Stimulated activated CD4-positive, alpha-beta T cell treated with anti-CD3 and anti-CD28 coated beads, Interleukin-12 subunit alpha, Interleukin-12 subunit beta, amount 100 ng/mL, for 4 hours (primary cell): ENCODE measurements at regions not wholly inside any gene's neighbourhood (a gene's known extent, or its start where the extent isn't known, plus 50 kb on each side); places are given as distances from the start of the nearest gene placed in this dataset.
A peak's percentile ranks its signal among the peaks of the same experiment; 100 is the strongest.

ENCODE experiments used
- DNase-seq: peaks from one replicate; pipeline ENCODE4 v3.0.0-alpha.2; 2020

GRCh38 chr11:131056036-131056435 lies 139.8 kb upstream of the SNX19 start:
- DNase-seq, result no peak

- DNase-seq, result no peak
Observed at GRCh38 chr11:131063638-131064037, 147.4 kb upstream of the SNX19 start.

- peak; percentile 4 for DNase-seq
Observed at GRCh38 chr11:131064373-131064991, 148.2 kb upstream of the SNX19 start.

GRCh38 chr11:131065435-131066413 lies 149.4 kb upstream of the SNX19 start:
- DNase-seq, result no peak

- DNase-seq, result no peak
Observed at GRCh38 chr11:131066551-131066950, 150.3 kb upstream of the SNX19 start.

- no peak for DNase-seq
Observed at GRCh38 chr11:131070365-131070764, 154.1 kb upstream of the SNX19 start.

GRCh38 chr11:131073167-131073566 lies 156.9 kb upstream of the SNX19 start:
- DNase-seq, result no peak

GRCh38 chr11:131074573-131074972 lies 158.3 kb upstream of the SNX19 start:
- no peak for DNase-seq

GRCh38 chr11:131077340-131077739 lies 161.1 kb upstream of the SNX19 start:
- no peak for DNase-seq

GRCh38 chr11:131079036-131079435 lies 162.8 kb upstream of the SNX19 start:
- no peak for DNase-seq

GRCh38 chr11:131089727-131090245 lies 173.5 kb upstream of the SNX19 start:
- DNase-seq, result no peak

GRCh38 chr11:131092469-131092868 lies 176.2 kb upstream of the SNX19 start:
- no peak for DNase-seq

- no peak for DNase-seq
Observed at GRCh38 chr11:131094827-131095226, 178.5 kb upstream of the SNX19 start.

GRCh38 chr11:131095511-131096185 lies 179.4 kb upstream of the SNX19 start:
- no peak for DNase-seq

GRCh38 chr11:131099013-131099412 lies 182.7 kb upstream of the SNX19 start:
- DNase-seq, result no peak

GRCh38 chr11:131099746-131100145 lies 183.5 kb upstream of the SNX19 start:
- DNase-seq, result no peak

GRCh38 chr11:131108760-131109159 lies 192.5 kb upstream of the SNX19 start:
- DNase-seq, result no peak

GRCh38 chr11:131109257-131109656 lies 193.0 kb upstream of the SNX19 start:
- DNase-seq, result no peak

GRCh38 chr11:131109790-131110189 lies 193.5 kb upstream of the SNX19 start:
- DNase-seq, result no peak

- no peak for DNase-seq
Observed at GRCh38 chr11:131111775-131112174, 195.5 kb upstream of the SNX19 start.

GRCh38 chr11:131118247-131118646 lies 202.0 kb upstream of the SNX19 start:
- DNase-seq, result no peak

GRCh38 chr11:131121426-131122333 lies 205.4 kb upstream of the SNX19 start:
- DNase-seq, result no peak
